ENCODE measurements at regions not wholly inside any gene's neighbourhood (a gene's known extent, or its start where the extent isn't known, plus 50 kb on each side); places are given as distances from the start of the nearest gene placed in this dataset.

DNA sequence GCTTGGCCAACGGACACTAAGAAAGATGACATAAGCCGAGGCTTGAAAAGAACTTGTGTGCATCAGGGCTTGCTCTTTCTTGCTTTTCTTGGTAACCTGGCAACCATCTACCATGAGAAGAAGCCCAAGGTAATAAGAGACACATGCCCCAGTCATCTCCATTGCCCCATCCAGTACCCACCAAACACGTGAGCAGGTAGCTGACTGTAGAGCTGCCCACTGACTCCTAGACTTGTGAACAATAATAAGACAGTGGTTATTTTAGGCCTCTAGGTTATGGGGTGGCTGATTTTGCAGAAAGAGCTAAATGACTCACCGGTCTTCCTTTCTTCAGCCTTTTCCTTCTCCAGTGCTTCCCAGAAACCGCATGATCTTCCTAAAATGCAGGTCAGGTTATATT lies 105.0 kb upstream of the JUN start:
- no peak for TF ChIP-seq CTCF (IDR thresholded peaks at IDR 0.05; ENCODE audit: control extremely low read depth in 1 of 3, insufficient read depth in 1 of 3, low read depth in 1 of 3, low read length in 3 of 3)
- no peak for TF ChIP-seq POLR2A (IDR thresholded peaks at IDR 0.05; ENCODE audit: control extremely low read depth in 1 of 2, low read depth in 2 of 2, low read length in 2 of 2)
- no peak for TF ChIP-seq ZNF274 (IDR thresholded peaks at IDR 0.05; ENCODE audit: borderline replicate concordance, extremely low read depth, low read length)
- no peak for TF ChIP-seq EZH2 (IDR thresholded peaks at IDR 0.05; ENCODE audit: low read depth, low read length, severe bottlenecking)
- no peak for TF ChIP-seq GTF2F1 (IDR thresholded peaks at IDR 0.05; ENCODE audit: borderline replicate concordance, low read depth, low read length)
- TF ChIP-seq SP1 (IDR thresholded peaks at IDR 0.05; ENCODE audit: low read depth, low read length), result no peak
- no peak for TF ChIP-seq EP300 (IDR thresholded peaks at IDR 0.05; ENCODE audit: borderline replicate concordance in 1 of 2, low read depth in 2 of 2, low read length in 2 of 2)
- TF ChIP-seq TBP (IDR thresholded peaks at IDR 0.05; ENCODE audit: low read depth, low read length), result no peak
- no peak for TF ChIP-seq RAD21 (IDR thresholded peaks at IDR 0.05 in 1 of 2, conservative IDR thresholded peaks at IDR 0.05 in 1 of 2; ENCODE audit: low read depth in 2 of 2, low read length in 2 of 2)
- TF ChIP-seq YY1 (IDR thresholded peaks at IDR 0.05; ENCODE audit: low read depth, low read length), result no peak
- TF ChIP-seq, protein P1, sequence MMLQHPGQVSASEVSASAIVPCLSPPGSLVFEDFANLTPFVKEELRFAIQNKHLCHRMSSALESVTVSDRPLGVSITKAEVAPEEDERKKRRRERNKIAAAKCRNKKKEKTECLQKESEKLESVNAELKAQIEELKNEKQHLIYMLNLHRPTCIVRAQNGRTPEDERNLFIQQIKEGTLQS (IDR thresholded peaks at IDR 0.05; ENCODE audit: insufficient read depth, low read depth, low read length), result no peak
- no peak for TF ChIP-seq TEAD4 (IDR thresholded peaks at IDR 0.05; ENCODE audit: low read depth, low read length)

Measured in H1 (cell line).